ENCODE measurements at regions not wholly inside any gene's neighbourhood (a gene's known extent, or its start where the extent isn't known, plus 50 kb on each side); places are given as distances from the start of the nearest gene placed in this dataset.
A peak's percentile ranks its signal among the peaks of the same experiment; 100 is the strongest.

DNA sequence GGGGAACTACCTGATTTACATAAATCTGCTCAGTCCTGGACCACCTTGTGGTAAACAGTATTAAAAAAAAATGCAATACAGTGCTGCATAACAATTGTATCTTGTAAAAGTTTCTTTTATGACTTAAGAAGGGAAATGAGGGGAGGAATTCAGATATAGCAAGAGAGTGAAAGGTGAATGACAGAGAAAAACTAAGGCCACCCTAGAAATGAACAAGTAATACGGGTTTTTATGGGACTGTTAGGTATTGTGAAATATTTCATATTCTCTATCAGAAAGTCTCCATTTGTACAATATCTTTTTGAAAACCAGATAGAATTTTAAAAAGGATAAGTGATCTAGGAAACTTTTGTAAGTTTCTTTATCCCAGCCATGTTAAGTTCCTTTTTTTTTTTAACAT lies 69.7 kb upstream of the NOCT start:
- H3K27ac ChIP-seq: no peak overlapping the region
- TF ChIP-seq, protein P1, sequence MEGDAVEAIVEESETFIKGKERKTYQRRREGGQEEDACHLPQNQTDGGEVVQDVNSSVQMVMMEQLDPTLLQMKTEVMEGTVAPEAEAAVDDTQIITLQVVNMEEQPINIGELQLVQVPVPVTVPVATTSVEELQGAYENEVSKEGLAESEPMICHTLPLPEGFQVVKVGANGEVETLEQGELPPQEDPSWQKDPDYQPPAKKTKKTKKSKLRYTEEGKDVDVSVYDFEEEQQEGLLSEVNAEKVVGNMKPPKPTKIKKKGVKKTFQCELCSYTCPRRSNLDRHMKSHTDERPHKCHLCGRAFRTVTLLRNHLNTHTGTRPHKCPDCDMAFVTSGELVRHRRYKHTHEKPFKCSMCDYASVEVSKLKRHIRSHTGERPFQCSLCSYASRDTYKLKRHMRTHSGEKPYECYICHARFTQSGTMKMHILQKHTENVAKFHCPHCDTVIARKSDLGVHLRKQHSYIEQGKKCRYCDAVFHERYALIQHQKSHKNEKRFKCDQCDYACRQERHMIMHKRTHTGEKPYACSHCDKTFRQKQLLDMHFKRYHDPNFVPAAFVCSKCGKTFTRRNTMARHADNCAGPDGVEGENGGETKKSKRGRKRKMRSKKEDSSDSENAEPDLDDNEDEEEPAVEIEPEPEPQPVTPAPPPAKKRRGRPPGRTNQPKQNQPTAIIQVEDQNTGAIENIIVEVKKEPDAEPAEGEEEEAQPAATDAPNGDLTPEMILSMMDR (conservative IDR thresholded peaks at IDR 0.05): no peak

DNA sequence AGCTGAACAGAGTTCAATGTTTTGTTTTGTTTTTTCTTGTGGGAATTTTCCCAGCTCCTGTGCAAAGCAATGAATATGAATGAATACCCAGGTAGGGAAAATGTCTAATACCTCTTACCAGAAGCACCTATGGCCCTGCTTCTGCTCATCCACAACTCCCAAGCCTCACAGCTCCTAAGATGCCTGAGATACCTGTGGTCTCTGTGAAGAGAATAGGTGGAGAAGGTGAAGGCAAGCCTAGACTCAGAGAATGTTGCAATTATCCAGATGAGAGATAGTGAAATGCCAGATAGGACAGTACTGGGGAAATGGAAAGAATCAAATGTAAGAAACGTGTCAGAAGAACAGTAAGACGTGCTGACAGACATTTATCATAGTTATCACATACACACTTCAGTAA lies 70.2 kb upstream of the NOCT start:
- H3K27ac ChIP-seq: no peak overlapping the region
- TF ChIP-seq, protein P1 (conservative IDR thresholded peaks at IDR 0.05): no peak

DNA sequence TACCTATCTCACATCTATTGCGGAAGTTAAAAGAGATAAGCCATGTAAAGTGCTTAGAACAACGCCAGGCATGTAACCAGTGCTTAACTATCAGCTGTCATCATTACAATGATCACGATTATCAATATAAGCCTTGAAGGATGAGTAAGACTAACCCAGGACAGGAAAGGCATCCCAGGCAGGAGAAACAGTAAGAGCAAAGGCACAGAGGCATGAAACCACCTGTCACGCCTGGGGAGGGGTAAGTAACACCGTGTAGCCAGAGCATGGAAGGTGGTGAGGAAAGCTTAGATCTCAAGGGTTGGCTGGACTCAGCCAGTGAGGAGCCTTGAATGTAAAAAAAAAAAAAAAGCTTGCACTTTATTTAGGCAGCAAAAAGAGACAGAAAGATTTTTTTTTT lies 71.7 kb upstream of the NOCT start:
- no peak overlapping the region for H3K27ac ChIP-seq
- TF ChIP-seq, protein P1 (conservative IDR thresholded peaks at IDR 0.05): no peak

DNA sequence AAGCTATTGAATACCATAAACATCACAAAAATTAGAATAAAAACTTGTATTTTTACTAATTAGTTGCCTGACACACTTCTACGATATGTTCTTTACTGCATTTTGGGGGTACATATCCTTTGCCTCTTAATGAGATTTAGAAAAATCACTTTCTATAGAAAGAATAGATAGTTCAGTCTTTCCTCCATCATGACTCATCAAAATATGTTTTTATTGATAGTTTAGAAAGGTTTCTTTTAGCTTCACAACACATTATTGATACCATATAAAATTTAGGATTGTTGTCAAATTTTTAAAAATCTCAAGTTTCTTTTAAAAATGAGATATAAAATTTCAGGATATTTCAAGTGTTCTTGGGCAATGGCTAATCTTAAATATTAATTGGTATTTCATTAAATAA lies 74.5 kb upstream of the NOCT start:
- H3K27ac ChIP-seq: no peak overlapping the region
- TF ChIP-seq, protein P1 (conservative IDR thresholded peaks at IDR 0.05): no peak

DNA sequence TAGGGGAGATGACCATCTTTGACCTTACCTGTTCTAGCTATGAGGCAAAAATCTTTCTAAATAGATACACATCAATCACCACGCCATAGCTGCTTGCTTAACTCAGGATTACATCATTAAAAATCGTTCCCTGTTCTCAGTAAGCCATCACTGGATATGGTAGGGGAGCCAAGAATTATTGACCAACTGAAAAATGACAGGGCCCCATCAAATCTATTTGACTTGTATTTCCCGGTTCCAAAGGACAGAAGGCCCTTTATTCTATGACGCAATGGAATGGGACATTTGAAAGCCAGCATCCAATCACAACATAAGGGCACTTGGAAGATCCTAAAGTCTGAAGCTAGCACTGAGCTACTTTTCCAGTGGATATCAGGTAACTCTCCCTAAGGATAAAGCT lies 75.6 kb upstream of the NOCT start:
- H3K27ac ChIP-seq: no peak overlapping the region
- TF ChIP-seq, protein P1 (conservative IDR thresholded peaks at IDR 0.05): no peak

DNA sequence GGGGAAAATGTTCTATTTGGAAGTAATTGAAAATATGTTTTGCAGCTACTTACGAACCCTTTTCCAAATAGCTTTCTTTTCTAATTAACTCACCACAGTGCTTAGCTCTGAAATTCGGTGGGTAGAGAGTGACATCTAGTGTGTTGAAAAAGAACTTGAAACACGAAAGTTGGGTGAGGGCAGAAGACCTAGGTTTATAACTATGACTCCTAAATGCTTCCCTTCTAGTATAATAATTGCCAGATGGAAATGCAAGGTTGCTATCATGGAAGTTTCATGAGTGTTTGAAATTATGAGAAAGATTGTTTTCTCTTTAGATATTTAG lies 77.3 kb upstream of the NOCT start:
- no peak overlapping the region for H3K27ac ChIP-seq
- TF ChIP-seq, protein P1 (conservative IDR thresholded peaks at IDR 0.05): peak; percentile 79

DNA sequence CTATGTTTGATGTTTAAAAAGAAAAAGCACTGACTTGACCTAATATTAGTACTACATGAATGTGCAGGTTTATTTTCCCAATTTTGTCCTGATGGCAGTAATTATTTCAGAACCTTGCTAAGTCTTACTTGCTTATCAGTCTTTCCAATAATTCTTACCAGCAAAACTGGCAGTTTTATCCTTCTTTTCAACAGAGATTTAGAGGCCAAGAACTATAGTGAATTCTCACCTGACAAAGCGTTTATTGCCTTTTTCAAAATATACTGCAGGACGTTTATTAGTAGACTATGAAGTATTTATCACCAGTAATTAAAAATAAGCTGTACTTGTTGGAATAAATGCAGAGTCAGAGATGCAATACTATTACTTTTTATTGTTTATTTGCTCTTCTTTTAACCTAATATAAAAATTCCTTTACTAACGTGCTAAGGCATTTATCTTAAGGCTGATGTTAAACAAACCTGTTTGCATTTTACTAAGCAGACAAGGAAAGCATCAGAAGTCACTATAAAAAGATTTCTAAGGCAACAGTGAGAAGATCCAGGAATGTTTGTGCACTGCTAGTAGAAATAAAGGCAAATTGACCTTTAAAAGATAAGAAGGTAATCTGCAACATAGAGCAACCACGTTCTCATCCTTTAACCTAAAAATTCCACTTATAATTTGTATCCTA lies 80.3 kb upstream of the NOCT start:
- peak overlapping the region; percentile 4; the same call in 1 of the 2 replicates for H3K27ac ChIP-seq
- TF ChIP-seq, protein P1 (conservative IDR thresholded peaks at IDR 0.05): no peak

Measured in VCaP (cell line).